IMR-90 (cell line): ENCODE measurements at regions not wholly inside any gene's neighbourhood (a gene's known extent, or its start where the extent isn't known, plus 50 kb on each side); places are given as distances from the start of the nearest gene placed in this dataset.
"Not testable (repeated sequence)": the region's sequence is repeated elsewhere in the genome, so short reads cannot be mapped to it uniquely, and the experiment has no call there.

Experiments
- BHLHE40 ChIP-seq: fragments of 150-350 bp; IDR thresholded peaks from 2 replicates; pipeline ENCODE4 v1.6.1; 2016; ENCODE audit warnings: mild to moderate bottlenecking, low read depth, low read length
- CEBPB ChIP-seq: IDR thresholded peaks from 2 replicates; pipeline ENCODE4 v1.6.1; 2012; ENCODE audit warnings: low read depth, low read length, improper control_type of control experiment
- CHD1 ChIP-seq: IDR thresholded peaks from 2 replicates; pipeline ENCODE4 v1.6.1; 2012; ENCODE audit warnings: low read depth, low read length, improper control_type of control experiment
- CTCF ChIP-seq: conservative IDR thresholded peaks from 2 replicates; pipeline ENCODE4 v1.5.1; 2012; ENCODE audit warnings: mild to moderate bottlenecking, low read depth, low read length, improper control_type of control experiment
- MAFK ChIP-seq: IDR thresholded peaks from 2 replicates; pipeline ENCODE4 v1.6.1; 2012; ENCODE audit warnings: low read depth, low read length, improper control_type of control experiment
- MAZ ChIP-seq: IDR thresholded peaks from 2 replicates; pipeline ENCODE4 v1.6.1; 2012; ENCODE audit warnings: low read depth, mild to moderate bottlenecking, low read length, improper control_type of control experiment, moderate library complexity, borderline replicate concordance
- MXI1 ChIP-seq: IDR thresholded peaks from 2 replicates; pipeline ENCODE4 v1.6.1; 2012; ENCODE audit warnings: low read depth, mild to moderate bottlenecking, low read length, moderate library complexity, borderline replicate concordance
- POLR2A ChIP-seq: IDR thresholded peaks from 2 replicates; pipeline ENCODE4 v1.6.1; 2012; ENCODE audit warnings: mild to moderate bottlenecking, low read depth, low read length
- RAD21 ChIP-seq: IDR thresholded peaks from 2 replicates; pipeline ENCODE4 v1.6.1; 2012; ENCODE audit warnings: low read length, improper control_type of control experiment
- RFX5 ChIP-seq: IDR thresholded peaks from 2 replicates; pipeline ENCODE4 v1.8.0; 2012; ENCODE audit warnings: low read depth, mild to moderate bottlenecking, low read length, moderate library complexity
- SMC3 ChIP-seq: fragments of 150-350 bp; IDR thresholded peaks from 2 replicates; pipeline ENCODE4 v1.6.1; 2016; ENCODE audit warnings: low read depth, mild to moderate bottlenecking, antibody characterized with exemption, low read length, moderate library complexity
- TF ChIP-seq, protein P1 (sequence below): fragments of 150-350 bp; IDR thresholded peaks from 2 replicates; pipeline ENCODE4 v1.6.1; 2017; ENCODE audit warnings: mild to moderate bottlenecking, antibody characterized with exemption, low read length, low read depth
- TF ChIP-seq, protein P2 (sequence below): fragments of 150-350 bp; IDR thresholded peaks from 2 replicates; pipeline ENCODE4 v1.6.1; 2016; ENCODE audit warnings: low read depth, mild to moderate bottlenecking, low read length, moderate library complexity, borderline replicate concordance

- TF ChIP-seq SMC3, CTCF, POLR2A, MAFK, CHD1, RFX5, BHLHE40, MXI1, RAD21, MAZ, CEBPB: not testable (repeated sequence)
- TF ChIP-seq, protein P1, sequence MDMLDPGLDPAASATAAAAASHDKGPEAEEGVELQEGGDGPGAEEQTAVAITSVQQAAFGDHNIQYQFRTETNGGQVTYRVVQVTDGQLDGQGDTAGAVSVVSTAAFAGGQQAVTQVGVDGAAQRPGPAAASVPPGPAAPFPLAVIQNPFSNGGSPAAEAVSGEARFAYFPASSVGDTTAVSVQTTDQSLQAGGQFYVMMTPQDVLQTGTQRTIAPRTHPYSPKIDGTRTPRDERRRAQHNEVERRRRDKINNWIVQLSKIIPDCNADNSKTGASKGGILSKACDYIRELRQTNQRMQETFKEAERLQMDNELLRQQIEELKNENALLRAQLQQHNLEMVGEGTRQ, result not testable (repeated sequence)
- TF ChIP-seq, protein P2, sequence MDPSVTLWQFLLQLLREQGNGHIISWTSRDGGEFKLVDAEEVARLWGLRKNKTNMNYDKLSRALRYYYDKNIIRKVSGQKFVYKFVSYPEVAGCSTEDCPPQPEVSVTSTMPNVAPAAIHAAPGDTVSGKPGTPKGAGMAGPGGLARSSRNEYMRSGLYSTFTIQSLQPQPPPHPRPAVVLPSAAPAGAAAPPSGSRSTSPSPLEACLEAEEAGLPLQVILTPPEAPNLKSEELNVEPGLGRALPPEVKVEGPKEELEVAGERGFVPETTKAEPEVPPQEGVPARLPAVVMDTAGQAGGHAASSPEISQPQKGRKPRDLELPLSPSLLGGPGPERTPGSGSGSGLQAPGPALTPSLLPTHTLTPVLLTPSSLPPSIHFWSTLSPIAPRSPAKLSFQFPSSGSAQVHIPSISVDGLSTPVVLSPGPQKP, result not testable (repeated sequence)
Measured at GRCh38 chr21:9997507-9997906, 523.9 kb upstream of the TPTE start.
